ENCODE measurements at regions not wholly inside any gene's neighbourhood (a gene's known extent, or its start where the extent isn't known, plus 50 kb on each side); places are given as distances from the start of the nearest gene placed in this dataset.
A peak's percentile ranks its signal among the peaks of the same experiment; 100 is the strongest.

DNA sequence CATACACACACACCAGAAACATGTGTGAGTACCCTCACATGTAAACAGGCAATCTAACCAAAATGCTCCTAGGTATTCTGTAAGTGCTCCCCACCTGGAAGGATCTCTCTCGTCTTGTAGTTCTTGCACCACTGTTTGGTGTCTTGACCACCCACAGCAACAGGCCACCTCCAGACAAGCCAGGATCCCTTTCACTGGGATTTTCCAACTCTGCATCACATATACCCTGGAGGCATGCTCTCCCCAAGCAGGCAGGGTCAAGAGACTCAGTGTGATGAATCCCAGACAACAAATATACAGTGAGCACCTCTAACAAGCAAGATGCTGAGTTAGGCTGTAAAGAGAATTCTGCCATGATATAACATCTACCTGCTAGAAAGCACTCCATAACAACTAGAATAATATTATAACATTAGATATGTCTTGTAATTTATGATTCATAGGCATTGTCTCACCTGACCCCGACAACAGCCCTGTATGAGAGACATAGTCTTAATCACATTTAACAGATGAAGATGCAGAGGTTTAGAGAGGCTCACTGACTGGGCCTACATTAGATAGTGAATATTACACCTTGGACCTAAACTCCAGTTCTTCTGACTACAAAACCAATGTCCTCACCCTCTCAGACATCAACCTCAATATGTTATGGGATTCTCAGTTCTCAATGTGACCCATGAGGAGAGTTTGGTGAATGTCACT lies 76.5 kb upstream of the BCL6 start:
- DNase-seq (ENCODE audit: extremely low read depth in 1 of 2, low read depth in 1 of 2): no peak

DNA sequence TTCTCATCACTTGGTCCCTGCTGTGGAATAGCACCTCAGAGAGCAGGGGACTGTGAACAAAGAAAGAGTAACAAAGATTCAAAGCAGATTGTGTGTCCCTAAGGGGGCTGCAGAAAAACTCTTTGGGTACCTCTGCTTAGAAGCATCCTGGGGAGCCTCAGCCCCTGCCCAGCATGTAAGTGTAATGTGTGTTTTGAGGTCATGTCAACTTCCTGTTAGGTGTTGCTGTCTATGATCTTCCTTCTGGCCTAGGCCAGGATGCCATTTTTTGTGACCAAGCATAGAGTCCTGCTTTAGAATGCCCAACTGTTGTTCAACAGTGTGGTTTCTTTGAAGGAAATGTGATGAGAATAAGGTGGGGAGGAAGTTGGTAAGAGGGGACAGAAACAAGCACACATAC lies 77.1 kb upstream of the BCL6 start:
- DNase-seq (ENCODE audit: extremely low read depth in 1 of 2, low read depth in 1 of 2): no peak

DNA sequence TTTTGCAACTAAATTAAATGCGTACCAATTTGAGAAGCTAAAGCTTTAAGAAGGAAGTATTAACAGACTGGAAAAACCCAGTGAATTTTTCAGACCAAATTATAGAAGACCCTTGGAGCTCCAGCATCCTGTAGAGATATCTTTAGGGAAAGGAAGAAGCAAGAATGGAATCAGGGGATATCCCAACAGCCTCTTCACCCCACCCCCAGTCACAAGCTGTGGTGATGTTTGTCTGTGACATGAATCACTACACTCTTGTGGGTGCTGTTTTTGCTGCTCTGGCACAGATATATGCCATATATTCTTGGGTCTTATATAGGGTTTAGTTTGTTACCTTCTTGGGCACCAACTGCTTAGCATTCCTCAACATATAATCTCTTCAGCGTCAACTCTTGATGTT lies 78.5 kb upstream of the BCL6 start:
- no peak for DNase-seq (ENCODE audit: extremely low read depth in 1 of 2, low read depth in 1 of 2)

- DNase-seq (ENCODE audit: extremely low read depth in 1 of 2, low read depth in 1 of 2): no peak
These were observed 82.5 kb upstream of the BCL6 start for GRCh38 chr3:187827723-187828122.

DNA sequence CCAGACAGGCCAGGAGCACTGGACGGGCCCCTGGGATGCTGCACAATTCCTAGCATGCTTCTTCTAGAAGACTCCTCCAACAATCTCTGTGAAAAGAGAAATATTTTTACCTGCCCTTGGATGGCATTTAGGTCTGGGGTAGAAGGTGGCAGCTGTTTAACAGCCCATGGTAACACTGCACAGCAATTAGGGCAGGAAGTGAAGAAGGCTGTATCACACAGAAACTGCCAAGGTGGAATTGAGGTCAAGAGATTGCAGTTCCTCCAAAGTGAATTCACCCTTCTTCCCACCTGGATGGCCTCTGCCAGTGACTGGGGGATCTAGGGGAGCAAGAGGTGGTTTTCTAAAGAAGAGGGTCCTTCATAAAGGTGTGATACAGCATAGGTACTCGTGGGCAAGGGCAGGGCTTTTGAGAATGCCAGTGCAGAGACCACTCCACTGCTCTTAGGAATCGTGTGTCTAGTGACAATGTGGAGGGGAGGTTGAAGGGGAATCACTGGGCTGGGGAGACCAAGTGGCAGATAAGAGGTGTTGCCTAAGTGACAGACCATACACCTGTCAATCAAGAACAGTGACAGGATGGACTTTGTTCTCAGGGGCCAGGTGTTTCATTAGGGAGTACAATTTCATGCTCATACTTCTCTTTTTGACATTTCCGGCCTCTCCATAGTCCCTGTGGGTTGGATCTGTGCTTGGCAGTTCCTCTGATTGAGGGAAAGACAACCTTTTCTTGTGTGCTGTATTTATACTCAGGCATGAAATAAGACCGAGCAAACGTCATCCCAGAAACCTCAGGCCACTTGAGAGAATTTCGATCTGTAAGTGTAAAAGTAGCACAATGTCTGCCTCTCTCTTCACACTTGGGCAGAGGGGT lies 83.5 kb upstream of the BCL6 start:
- no peak for DNase-seq (ENCODE audit: extremely low read depth in 1 of 2, low read depth in 1 of 2)

- no peak for DNase-seq (ENCODE audit: extremely low read depth in 1 of 2, low read depth in 1 of 2)
These were observed 84.9 kb upstream of the BCL6 start for GRCh38 chr3:187830181-187830580.

- no peak for DNase-seq (ENCODE audit: extremely low read depth in 1 of 2, low read depth in 1 of 2)
These were observed 86.1 kb upstream of the BCL6 start for GRCh38 chr3:187831125-187832051.

DNA sequence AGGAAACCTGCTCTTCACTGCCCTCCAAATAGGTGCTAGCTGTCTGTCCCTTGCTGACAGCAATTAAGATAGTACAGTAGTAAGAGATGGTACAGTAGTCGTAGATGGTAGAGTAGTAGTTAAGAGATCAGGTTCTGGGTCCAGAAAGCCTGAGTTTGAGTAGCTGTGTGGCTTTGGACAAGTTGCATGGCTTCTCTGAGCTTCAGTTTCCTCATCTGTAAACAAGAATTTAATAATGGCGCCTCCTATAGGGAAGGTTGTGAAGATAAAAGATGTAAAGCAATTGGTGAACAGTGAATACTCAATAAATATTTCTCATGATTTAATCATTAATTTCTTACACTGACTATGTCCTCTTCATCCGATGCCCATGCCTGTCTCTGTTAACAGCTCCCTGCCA lies 86.9 kb upstream of the BCL6 start:
- no peak for DNase-seq (ENCODE audit: extremely low read depth in 1 of 2, low read depth in 1 of 2)

- DNase-seq (ENCODE audit: extremely low read depth in 1 of 2, low read depth in 1 of 2): no peak
These were observed 88.1 kb upstream of the BCL6 start for GRCh38 chr3:187833375-187833774.

DNA sequence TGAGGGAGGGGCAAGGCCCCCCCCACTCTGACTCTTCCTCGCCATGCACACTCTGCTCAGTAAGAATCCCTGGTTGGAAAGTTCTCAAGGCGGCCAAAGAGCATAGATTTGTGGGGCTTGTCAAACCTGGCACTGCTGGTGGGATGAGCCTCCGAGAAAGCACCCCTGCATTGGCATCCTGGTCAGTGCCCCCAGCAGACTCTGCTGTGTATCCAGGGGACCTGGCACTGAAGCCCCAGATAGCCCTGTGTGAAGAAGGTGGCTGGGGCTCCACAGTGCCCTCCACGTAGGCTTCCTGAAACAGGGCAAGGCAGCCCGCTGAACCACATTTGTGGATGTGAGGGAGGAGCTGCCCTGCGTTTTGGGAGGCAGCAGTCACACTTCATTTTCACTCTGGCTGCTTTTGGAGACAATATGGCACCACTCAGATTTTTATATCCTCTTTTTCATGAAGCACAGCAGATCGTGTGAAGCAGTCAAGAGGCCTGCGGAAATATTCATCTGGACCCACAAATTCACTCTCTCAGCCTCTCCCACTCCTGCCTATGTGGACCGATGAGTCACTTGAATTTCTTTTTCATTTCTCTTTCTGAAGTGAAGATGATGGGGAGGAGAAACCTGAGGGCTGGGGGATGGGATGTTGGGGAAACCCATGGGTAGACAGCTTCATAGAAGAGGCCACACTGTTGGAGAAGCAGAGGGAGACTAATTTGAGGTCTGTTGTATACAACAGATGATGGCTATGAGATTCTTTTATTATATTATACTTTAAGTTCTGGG lies 88.7 kb upstream of the BCL6 start:
- DNase-seq (ENCODE audit: extremely low read depth in 1 of 2, low read depth in 1 of 2): peak; percentile 24 to 30

DNA sequence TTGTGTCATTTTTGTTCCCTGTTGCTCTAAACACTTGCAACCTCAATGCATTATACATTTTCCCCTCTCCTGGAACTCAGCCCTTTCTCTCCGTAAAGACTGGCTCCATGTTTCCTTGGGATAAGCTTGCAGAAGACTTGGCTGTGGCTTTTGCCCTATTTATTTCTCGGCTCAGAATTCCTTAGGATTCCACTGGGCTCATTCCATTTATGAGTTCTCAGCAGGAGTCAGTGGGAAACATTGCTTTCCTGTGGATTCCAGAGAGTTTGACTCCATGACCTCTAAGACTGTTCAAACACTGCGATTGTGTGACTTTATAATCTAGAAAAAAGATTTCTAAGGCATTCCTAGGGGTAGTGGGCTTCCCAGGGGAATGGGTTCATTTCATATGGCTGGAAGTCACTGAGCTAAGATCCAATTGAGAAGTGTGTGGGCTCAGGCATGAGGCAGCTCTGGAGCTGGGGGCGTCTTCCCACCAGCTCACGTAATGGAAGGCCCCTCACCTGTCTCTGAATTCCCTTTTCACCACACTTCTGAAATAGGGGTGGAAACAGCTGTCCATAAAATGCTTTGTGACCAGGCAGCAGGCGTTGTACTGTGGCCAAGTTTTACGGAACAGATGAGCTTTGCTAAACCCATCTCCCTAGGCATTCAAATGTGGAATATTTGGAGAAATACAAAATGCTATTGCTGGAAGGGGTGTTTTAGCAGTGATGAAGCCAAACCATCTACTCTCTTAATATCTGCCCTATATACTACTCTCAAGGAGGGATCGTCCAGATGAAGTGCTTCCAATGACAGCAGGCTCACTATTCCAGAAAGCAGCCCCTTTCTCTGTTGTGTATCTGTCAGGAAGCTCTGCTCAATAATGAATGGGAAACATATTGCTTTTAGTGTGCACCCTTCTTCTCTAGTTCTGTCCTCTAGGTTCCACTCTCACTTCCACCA lies 91.8 kb upstream of the BCL6 start:
- DNase-seq (ENCODE audit: extremely low read depth in 1 of 2, low read depth in 1 of 2): no peak

GRCh38 chr3:187838016-187838540 lies 92.8 kb upstream of the BCL6 start:
- no peak for DNase-seq (ENCODE audit: extremely low read depth in 1 of 2, low read depth in 1 of 2)

- no peak for DNase-seq (ENCODE audit: extremely low read depth in 1 of 2, low read depth in 1 of 2)
These were observed 94.2 kb upstream of the BCL6 start for GRCh38 chr3:187839422-187839821.

DNA sequence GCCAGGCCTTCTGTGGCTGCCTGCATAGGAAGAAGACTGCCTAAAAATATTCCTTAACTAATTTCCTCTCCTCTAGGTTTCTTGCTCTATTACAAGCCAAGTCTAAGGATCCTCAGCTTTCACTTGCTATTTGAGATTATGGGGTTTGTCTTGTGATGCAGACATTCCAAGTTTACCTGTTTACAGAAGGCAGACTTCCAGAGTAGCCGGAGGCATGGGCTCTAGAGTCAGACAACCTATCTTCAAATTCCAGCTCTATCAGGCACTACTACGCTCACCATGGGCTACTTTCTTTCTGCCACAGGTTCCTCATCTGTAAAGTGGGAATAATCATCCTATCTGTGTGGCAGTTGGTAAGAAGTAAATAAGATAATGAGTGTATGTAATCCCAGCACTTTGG lies 95.6 kb upstream of the BCL6 start:
- no peak for DNase-seq (ENCODE audit: extremely low read depth in 1 of 2, low read depth in 1 of 2)

DNA sequence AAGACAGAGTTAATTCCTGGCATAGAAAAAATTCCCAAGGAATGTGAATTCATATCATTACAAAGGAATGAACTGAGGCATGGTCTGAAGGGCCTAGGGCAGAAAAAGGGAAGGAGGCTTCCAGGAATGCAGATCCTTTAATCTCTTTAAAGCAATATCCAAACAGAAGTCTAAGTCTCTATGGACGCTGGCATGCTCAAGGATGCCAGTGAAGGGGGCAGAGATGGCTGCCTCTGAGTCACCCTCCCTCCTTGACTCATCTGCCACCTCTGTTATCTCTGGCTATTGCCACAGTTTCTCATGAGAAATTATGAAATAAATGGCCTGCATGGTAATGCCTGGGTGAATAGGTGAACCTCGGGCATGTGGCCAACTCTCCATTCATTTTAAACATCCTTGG lies 96.3 kb upstream of the BCL6 start:
- DNase-seq (ENCODE audit: extremely low read depth in 1 of 2, low read depth in 1 of 2): peak in 1 of 2 donors; percentile 11

DNA sequence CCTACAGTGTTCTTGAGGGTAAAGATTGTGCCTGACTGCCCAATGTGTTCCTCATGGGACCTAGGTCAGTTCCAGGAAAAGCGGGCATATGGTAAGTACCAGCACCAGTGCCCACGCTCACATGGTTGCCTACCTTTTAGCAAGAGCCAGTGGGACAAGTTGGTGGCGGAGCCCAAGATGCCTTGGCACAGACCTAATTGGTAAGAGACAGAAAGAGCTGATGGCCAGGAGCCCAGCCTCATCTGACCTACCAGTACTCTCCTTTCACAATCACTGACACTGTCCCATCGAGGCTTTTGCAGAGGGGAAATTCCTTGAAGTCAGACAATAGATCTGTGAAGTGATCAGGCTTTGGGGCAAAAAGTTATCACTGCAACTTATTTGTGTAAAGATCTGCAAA lies 98.4 kb upstream of the BCL6 start:
- no peak for DNase-seq (ENCODE audit: extremely low read depth in 1 of 2, low read depth in 1 of 2)

DNA sequence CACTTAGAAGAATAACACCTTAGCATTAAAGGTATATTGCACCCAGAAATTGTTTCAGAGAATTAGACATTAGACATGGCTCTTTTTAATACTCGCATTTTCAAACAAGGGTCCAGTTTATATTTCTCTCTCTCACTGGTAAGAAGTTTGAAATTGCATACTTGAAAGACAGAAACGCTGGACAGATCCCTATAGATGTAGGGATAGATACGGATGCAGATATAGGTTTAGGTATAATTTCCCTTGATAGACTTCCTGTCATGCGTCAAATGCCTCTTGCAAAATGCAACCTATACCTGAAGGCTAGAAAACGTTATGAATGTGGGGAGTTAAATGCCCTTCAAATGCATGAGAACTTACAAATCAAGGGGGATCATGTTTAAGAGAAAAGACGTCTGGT lies 99.4 kb upstream of the BCL6 start:
- DNase-seq (ENCODE audit: extremely low read depth in 1 of 2, low read depth in 1 of 2): no peak

GRCh38 chr3:187845826-187846225 lies 100.6 kb upstream of the BCL6 start:
- no peak for DNase-seq (ENCODE audit: extremely low read depth in 1 of 2, low read depth in 1 of 2)

GRCh38 chr3:187848401-187848800 lies 103.1 kb upstream of the BCL6 start:
- DNase-seq (ENCODE audit: extremely low read depth in 1 of 2, low read depth in 1 of 2): no peak

Data from stimulated activated CD8-positive, alpha-beta memory T cell treated with anti-CD3 and anti-CD28 coated beads, Interleukin-7, amount 100 ng/mL, for 48 hours (primary cell).